Muscle layer of colon (tissue), 2 donors: ENCODE measurements at regions not wholly inside any gene's neighbourhood (a gene's known extent, or its start where the extent isn't known, plus 50 kb on each side); places are given as distances from the start of the nearest gene placed in this dataset.

Experiments used
- H3K27ac ChIP-seq: one replicate; pipeline ENCODE4 v1.7.0; 2013; ENCODE audit warnings: low read depth, mild to moderate bottlenecking, low read length, moderate library complexity
- H3K27me3 ChIP-seq, 2 donors: one replicate each; pipeline ENCODE4 v1.7.0; 2013; ENCODE audit warnings: low read length in 2 of 2, mild to moderate bottlenecking in 2 of 2; ENCODE audit not compliant: insufficient read depth in 2 of 2, control insufficient read depth in 1 of 2
- H3K36me3 ChIP-seq: one replicate; pipeline ENCODE4 v1.7.0; 2013; ENCODE audit warnings: mild to moderate bottlenecking, low read length; ENCODE audit not compliant: insufficient read depth
- H3K4me1 ChIP-seq: one replicate; pipeline ENCODE4 v1.7.0; 2013; ENCODE audit warnings: mild to moderate bottlenecking, low read length; ENCODE audit not compliant: insufficient read depth
- H3K4me3 ChIP-seq, 2 donors: one replicate each; pipeline ENCODE4 v1.7.0; 2013; ENCODE audit warnings: low read length in 2 of 2, low read depth in 1 of 2, mild to moderate bottlenecking in 1 of 2, moderate library complexity in 1 of 2
- H3K9ac ChIP-seq: one replicate; pipeline ENCODE4 v1.7.0; 2013; ENCODE audit warnings: low read length
- H3K9me3 ChIP-seq: one replicate; pipeline ENCODE4 v1.7.0; 2013; ENCODE audit warnings: mild to moderate bottlenecking, low read length
- donor health status: abdominal sarcoma.
- donor health status: Adenocarcinoma of cecum.

DNA sequence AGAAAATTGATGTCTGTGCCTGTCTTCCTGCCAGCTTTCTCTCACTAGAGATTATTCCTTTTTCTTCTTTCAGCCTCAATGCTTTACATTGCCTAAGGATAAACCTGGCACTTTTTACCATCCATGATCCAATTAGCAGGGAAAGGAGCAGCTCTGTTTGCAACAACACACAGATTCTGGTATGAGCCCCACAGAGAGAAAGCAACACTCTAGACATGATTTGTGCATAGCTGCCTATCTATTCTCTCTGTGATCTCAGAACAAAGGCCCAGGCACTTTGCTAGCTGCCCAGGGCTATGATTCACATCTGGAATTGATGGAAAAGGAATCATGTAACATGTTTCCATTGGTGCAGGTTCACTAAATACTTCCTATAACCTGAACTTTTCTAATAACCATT lies 685.0 kb downstream of the ETS1 start:
- no peak overlapping the region for H3K9ac ChIP-seq
- H3K36me3 ChIP-seq: no peaks in the 10 kb centered on the region
- H3K4me1 ChIP-seq: no peaks in the 10 kb centered on the region
- no peaks in the 10 kb centered on the region for H3K9me3 ChIP-seq
- no peak overlapping the region for H3K4me3 ChIP-seq
- no peak overlapping the region for H3K27ac ChIP-seq
- H3K27me3 ChIP-seq: no peaks in the 10 kb centered on the region

DNA sequence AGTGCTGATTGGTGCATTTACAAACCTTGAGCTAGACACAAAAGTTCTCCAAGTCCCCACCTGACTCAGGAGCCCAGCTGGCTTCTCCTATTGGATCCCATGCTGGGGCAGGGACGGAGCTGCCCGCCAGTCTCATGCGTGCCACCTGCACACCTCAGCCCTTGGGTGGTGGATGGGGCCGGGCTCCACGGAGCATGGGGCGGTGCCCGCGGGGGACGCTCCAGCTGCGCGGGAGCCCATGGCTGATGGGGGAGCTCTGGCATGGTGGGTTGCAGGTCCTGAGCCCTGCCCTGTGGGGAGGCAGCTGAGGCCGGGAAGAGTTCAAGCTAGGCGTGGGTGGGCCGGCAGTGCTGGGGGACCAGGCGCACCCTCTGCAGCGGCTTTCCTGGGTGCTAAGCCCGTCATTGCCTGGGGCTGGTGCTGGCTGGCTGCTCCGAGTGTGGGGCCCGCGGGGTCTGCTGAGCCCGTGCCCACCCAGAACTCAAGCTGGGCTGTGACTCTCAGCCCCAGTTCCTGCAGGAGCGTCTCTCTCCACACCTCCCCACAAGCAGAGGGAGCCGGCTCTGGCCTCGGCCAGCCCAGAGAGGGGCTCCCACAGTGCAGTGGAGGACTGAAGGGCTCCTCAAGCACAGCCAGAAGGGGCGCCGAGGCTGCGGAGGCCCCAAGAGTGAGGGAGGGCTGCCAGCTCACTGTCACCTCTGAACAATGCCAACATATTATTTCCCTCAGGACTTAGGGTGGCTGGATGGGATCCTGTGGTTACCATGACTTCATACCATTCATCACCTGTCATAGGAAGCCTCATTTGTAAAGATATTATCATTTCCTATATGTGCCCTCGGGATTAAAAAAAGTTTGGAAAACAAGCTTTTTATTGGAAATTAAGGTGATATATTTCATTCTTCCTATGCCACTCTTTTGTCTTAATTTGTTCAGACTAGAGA lies 688.7 kb downstream of the ETS1 start:
- Histone ChIP-seq H3K27ac (no peak overlapping the region), H3K4me1 (no peaks in the 10 kb centered on the region), H3K27me3 (no peaks in the 10 kb centered on the region), H3K4me3 (no peak overlapping the region), H3K9me3 (no peaks in the 10 kb centered on the region), H3K9ac (no peak overlapping the region), H3K36me3 (no peaks in the 10 kb centered on the region)

DNA sequence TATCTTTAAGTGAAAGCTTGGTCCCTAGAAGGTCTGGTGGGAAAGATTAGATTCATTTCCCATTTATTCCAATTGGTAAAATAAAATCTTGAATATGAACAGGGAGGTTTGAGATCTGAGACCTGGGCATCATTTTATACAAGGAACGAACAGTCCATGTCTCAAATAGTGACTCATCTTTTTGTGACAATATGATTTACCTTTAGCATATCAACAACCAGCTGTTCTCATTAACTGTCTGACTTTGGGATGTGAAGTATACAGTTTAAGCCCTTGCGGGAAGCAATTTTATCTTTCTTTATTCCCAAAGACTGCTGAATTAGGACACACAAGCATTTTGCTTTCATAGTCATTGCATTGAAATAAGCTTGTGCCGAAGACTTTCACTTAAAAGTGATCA lies 691.6 kb downstream of the ETS1 start:
- no peaks in the 10 kb centered on the region for H3K36me3 ChIP-seq
- H3K27ac ChIP-seq: no peak overlapping the region

DNA sequence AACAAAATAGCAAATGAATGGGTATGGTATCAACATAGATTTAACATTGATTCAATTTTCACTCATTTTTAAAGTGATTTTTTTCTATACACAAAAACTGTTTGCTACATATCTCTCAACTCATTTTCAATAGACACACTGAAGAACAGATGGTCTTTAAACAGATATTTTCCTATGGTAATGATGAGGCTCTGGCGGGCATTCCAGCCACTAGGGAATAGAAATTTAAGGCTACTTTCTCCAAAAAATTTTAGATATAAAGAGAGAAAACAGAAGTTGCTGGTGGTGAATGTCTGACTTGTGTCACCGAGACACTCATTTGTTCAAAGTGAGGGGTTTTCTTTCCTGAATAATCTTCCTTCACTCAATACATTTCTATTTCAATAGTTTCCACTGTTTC lies 693.0 kb downstream of the ETS1 start:
- no peak overlapping the region for H3K27ac ChIP-seq
- no peaks in the 10 kb centered on the region for H3K4me1 ChIP-seq
- no peaks in the 10 kb centered on the region for H3K9me3 ChIP-seq
- no peak overlapping the region for H3K4me3 ChIP-seq
- H3K9ac ChIP-seq: no peak overlapping the region
- H3K27me3 ChIP-seq: no peaks in the 10 kb centered on the region
- no peaks in the 10 kb centered on the region for H3K36me3 ChIP-seq

More for the DNA sequence above, 691.6 kb downstream of the ETS1 start:
- Histone ChIP-seq H3K9me3 (no peaks in the 10 kb centered on the region), H3K4me3 (no peak overlapping the region), H3K27me3 (no peaks in the 10 kb centered on the region), H3K9ac (no peak overlapping the region), H3K4me1 (no peaks in the 10 kb centered on the region)

DNA sequence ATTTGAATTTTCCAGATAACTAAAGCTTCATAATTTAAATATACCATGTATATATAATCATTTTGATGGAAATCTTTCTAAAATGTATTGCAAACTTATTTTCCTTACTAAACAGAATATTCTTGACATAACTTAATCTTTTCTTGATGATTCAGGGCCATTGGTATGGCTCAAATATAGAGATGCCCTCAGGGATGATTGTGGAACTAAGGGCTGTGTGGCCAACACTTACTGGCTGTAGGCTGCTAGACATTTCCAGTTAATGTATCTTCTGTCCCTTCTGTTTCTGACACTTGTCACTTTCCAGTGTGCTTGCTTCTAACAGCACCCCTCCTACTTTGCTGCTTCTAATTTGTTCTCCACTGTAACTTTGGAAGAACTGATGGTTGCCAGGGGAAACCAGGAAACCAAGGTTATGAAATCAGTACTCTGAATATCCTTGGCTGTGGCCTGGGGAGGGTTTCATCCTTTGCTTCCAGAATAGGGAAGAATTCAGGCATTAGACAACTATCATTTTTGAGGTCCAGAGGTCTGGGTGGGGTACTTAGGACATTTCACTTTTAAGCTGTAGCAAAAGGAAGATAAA lies 697.2 kb downstream of the ETS1 start:
- Histone ChIP-seq H3K36me3 (no peaks in the 10 kb centered on the region), H3K9me3 (no peaks in the 10 kb centered on the region), H3K27ac (no peak overlapping the region), H3K27me3 (no peaks in the 10 kb centered on the region), H3K4me3 (no peak overlapping the region), H3K9ac (no peak overlapping the region), H3K4me1 (no peaks in the 10 kb centered on the region)

DNA sequence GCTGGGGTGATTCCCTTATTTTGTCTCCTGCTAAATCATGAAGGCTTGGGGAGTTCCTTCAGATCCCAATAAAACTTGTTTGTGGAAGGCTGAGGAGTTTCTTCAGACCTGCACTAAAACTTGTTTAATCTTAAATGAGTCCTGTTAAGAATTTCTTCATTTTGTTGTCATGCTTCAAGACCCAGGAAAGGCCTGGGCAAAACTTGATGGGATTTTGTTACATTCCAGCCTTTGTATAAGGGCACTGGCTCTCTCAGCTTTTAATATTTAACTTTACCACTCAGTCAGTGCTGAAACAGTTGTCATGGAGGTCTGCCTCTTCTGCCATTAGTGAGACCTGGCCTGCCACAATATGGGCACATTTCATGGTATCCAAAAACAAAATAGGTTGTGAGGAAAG lies 699.0 kb downstream of the ETS1 start:
- H3K9ac ChIP-seq: no peak overlapping the region
- H3K9me3 ChIP-seq: no peaks in the 10 kb centered on the region
- no peaks in the 10 kb centered on the region for H3K36me3 ChIP-seq
- H3K27me3 ChIP-seq: no peaks in the 10 kb centered on the region
- no peak overlapping the region for H3K4me3 ChIP-seq
- no peaks in the 10 kb centered on the region for H3K4me1 ChIP-seq
- H3K27ac ChIP-seq: no peak overlapping the region

DNA sequence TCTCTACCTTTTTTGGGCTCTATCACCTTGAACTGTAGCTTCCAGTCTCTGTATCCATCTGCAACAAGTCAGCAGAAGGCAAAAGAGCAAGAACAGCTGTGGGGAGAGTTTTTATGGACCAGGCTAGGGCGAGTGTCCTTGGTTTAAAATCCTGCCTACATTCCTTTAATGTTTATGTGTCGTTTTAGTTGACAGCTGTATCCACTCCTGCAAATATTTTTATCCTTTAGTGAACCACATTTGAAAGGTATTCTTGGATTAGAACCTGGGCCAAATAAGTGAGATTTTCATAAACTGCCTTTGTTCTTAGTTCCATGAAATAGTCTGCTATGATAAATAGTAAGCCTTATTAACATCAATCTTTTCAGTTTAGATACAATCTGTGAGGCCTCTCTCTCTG lies 712.2 kb downstream of the ETS1 start:
- Histone ChIP-seq H3K27ac (no peak overlapping the region), H3K9ac (no peak overlapping the region), H3K36me3 (no peaks in the 10 kb centered on the region), H3K4me1 (no peaks in the 10 kb centered on the region), H3K4me3 (no peak overlapping the region), H3K27me3 (no peaks in the 10 kb centered on the region), H3K9me3 (no peaks in the 10 kb centered on the region)

DNA sequence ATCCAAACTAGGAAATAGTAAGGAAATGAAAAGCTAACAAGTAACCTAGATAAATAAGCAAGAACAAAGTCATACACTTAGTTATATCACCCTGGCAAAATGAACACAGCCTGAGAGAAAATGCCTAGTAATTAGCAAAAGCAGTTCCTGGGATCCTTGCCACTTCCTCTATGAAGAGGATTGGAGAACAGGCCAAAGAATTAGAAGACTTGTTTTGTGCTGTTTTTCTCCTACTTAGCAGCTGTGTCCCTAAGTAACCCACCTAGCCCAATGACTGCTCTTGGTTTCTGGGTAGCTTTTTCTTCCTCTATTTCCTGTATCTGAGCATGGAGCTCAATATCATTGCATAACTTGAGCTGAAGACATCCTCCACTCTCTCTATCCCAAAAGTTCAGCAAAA lies 713.9 kb downstream of the ETS1 start:
- Histone ChIP-seq H3K4me3 (no peak overlapping the region), H3K9ac (no peak overlapping the region), H3K27me3 (no peaks in the 10 kb centered on the region), H3K36me3 (no peaks in the 10 kb centered on the region), H3K4me1 (no peaks in the 10 kb centered on the region), H3K27ac (no peak overlapping the region), H3K9me3 (no peaks in the 10 kb centered on the region)

DNA sequence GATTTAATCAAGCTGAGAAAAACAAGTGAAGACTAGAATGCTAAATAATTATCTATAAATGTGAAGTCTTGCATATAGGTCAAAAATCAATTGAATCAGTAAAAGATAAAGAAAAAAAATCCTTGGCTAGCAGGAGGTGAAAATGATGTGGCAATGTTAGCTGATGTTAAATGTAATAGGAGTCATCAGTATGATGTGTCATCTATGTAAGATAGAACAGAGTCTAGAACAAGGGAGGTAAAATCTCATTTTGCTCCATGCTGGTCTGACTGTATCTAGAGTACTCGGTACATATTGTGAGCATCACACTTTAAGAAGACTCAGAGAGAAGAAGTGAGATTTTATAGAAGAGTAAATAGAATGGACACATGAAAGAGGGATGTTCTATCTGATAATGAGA lies 721.2 kb downstream of the ETS1 start:
- Histone ChIP-seq H3K9me3 (no peaks in the 10 kb centered on the region), H3K4me3 (no peak overlapping the region), H3K27ac (no peak overlapping the region), H3K9ac (no peak overlapping the region), H3K4me1 (no peaks in the 10 kb centered on the region), H3K36me3 (no peaks in the 10 kb centered on the region), H3K27me3 (no peaks in the 10 kb centered on the region)

DNA sequence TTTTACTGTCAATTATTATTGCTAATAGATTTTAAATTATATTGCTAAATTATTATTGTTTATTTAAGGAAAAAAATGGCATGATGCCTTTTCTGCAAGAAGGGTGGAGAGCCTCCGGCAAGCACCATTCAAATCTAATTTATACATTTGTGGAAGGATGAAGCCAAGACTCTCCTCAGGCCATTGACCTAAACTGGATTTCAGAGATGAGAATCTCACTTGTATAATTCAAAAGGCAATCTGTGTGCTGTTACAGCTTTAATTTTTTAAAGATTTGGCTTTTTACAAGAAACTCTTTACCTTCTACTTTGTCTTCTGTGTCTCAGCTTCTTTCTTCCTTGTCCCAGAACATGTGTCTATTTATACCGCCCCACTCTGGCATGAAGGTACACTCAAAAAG lies 722.5 kb downstream of the ETS1 start:
- Histone ChIP-seq H3K9me3 (no peaks in the 10 kb centered on the region), H3K27me3 (no peaks in the 10 kb centered on the region), H3K4me3 (no peak overlapping the region), H3K4me1 (no peaks in the 10 kb centered on the region), H3K27ac (no peak overlapping the region), H3K36me3 (no peaks in the 10 kb centered on the region), H3K9ac (no peak overlapping the region)

DNA sequence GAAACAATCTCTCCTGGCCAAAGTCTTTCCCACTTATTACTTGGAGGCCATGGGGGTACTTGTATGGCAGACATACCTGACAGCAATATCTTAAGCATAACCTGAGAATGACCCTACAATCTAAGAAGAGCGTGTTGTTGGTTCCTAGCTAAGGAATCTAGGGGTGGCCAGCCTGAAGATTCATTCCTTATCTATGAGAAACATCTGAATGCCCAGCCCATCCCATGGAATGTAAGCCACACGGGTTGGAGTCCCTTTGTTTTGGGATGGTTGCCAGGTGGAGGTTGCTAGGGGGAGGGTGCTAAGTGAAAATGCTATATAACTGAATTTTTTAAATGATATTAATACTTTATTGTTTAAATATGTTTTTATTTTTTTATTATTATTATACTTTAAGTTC lies 725.0 kb downstream of the ETS1 start:
- Histone ChIP-seq H3K27ac (no peak overlapping the region), H3K27me3 (no peaks in the 10 kb centered on the region), H3K9ac (no peak overlapping the region), H3K36me3 (no peaks in the 10 kb centered on the region), H3K4me3 (no peak overlapping the region), H3K4me1 (no peaks in the 10 kb centered on the region), H3K9me3 (no peaks in the 10 kb centered on the region)

DNA sequence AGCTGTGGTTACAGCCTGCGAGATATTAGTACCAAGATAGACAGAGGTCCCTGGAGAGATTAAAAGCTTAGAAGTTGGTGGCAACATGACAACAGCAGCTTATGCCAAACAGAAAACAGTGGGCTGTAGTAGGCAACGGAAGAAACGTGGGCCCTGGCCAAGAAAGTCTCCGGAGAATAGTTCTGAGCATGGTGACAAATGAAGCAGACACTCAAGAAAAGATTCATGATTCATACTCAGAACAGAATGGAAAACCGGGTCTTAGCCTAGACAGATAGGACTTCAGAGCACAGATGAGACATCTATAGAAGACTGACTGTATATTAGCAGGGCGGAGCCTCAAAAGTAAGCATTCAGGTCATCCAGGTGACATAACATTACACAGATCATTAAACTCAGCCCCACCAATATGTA lies 727.4 kb downstream of the ETS1 start:
- Histone ChIP-seq H3K4me3 (no peak overlapping the region), H3K27ac (no peak overlapping the region), H3K4me1 (no peaks in the 10 kb centered on the region), H3K36me3 (no peaks in the 10 kb centered on the region), H3K9ac (no peak overlapping the region), H3K27me3 (no peaks in the 10 kb centered on the region), H3K9me3 (no peaks in the 10 kb centered on the region)
